ENCODE measurements at regions not wholly inside any gene's neighbourhood (a gene's known extent, or its start where the extent isn't known, plus 50 kb on each side); places are given as distances from the start of the nearest gene placed in this dataset.

DNA sequence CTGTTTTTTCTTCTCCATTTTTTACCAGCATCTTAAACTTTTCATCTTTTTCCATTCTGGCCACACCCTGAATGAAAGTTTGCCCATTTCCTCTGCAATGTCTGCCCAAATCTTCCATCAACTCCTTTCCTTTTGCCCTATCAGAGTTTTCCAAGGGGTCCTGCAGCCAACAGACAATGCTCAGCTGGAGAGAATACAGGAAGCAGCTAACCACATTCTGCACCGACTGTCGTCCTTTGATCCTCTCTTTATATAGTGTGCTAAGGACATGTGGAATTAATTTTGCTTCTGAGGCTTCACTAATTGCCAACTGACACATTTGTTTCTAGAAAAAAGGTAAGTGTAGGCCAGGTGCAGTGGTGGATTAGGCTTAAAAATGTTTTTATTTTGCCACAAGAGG is 50.5 kb upstream of the DLX2 start:
- DNase-seq: no peak

- DNase-seq: no peak
Observed at GRCh38 chr2:172153757-172154156, 51.1 kb upstream of the DLX2 start.

DNA sequence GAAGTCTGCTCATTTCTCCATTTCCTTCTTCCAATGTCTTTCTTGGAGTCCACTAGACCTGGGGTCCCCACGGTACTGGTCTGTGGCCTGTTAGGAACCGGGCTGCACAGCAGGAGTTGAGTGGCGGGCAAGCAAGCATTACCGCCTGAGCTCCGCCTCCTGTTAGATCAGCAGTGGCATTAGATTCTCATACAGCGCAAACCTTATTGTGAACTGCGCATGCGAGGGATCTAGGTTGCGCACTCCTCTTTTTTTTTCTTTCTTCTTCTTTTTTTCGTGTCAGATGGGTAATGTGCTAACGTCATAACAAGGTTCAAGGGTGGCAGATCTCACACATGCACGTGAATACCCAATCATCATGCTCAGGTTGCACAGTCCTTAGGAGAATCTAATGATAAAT is 53.1 kb upstream of the DLX2 start:
- no peak for DNase-seq

GRCh38 chr2:172160839-172161238 is 58.1 kb upstream of the DLX2 start:
- DNase-seq: no peak

DNA sequence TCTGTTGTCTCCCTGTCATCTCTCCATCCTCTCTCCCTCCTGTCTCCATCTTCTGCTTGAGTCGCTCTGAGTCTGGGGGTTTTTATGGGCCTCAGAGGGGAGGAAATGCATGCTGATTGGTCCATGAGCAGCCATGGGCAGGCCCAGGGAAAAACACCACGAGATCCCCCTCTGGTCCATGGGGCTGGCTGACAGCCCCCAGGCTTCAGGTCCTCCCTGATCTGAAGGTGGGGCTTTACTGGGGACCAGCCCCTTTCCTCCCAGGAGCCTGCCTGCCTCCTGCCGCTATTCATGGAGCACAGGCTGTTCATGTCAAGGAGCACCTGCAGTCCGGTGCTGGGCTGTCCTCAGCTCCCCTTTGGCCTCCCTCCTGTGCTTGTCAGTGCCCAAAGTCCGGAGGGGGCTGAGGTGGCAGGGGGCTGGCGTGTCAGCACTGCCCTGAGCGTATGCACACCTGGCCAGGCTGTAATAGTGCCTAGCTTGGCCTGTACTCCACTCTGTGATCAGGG is 59.6 kb upstream of the DLX2 start:
- DNase-seq: no peak

GRCh38 chr2:172162739-172163336 is 60.1 kb upstream of the DLX2 start:
- no peak for DNase-seq

DNA sequence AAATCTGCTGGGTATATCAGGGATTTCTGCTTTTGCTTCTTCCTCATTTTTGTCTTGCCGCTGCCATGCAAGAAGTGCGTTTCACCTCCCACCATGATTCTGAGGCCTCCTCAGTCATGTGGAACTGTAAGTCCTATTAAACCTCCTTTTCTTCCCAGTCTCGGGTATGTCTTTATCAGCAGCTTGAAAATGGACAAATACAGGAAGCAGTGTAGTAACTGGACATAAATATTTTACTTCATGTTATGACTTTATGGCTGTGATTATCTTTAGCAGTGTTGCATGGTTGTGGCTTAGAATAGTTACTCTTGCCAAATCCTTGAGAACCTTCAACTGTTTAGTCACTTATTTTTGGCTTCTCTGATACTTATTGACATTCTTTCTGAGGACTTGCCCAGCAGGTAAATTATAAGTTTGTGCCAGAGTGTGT is 66.2 kb upstream of the DLX2 start:
- no peak for DNase-seq

DNA sequence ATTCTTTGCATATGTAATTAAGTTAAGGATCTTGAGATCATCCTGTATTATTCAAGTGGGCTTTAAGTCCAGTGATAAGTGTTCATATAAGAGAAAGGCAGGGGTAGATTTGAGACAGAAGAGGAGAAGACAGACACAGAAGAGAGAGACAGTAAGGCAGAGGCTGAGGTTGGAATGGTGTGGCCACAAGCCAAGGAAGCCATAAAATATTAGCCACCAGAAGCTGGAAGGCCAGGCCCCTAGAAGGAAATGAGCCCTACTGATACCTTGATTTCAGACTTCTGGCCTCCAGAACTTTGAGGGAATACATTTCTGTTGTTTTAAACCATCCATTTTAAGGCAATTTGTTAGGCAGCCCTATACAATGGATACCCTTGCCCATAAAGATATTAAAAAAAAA is 66.9 kb upstream of the DLX2 start:
- DNase-seq: no peak

DNA sequence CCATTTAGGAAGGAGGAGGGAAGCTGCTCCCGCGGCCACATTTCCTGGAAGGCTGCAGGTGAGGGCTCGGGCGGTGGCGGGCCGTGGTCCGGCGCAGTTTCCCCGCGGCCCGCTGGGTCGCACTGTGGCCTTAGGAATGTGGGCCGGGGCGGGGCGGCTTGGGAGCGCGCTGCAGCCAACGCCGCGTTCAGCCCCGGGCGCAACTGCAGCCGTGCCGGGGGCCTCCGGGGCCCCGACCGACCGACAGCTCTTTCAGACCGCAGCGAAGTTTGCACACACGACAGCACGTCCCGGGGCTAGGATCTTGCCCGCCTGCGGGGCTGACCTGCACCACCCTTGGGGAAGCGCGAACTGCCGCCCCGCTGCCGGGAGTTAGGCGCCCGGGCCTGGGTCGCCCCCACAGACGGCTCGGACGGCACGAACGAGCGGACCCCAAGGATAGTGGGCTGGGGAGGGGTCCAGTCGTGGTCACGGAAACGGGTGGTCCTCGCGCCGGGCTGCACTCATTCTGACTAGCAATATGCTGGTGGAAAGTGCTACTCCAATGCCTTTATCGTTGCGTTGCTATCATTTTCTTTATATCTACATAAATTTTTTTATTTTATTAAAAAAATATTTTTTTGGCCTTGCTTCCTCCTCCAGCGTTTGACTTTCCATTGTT is 69.9 kb upstream of the DLX2 start:
- peak; percentile 60 for DNase-seq

- DNase-seq: no peak
Observed at GRCh38 chr2:172173174-172173706, 70.5 kb upstream of the DLX2 start.

GRCh38 chr2:172177581-172177980 is 74.9 kb upstream of the DLX2 start:
- no peak for DNase-seq

- DNase-seq: no peak
Observed at GRCh38 chr2:172177996-172178395, 75.3 kb upstream of the DLX2 start.

- DNase-seq: no peak
Observed at GRCh38 chr2:172179045-172179701, 76.5 kb upstream of the DLX2 start.

DNA sequence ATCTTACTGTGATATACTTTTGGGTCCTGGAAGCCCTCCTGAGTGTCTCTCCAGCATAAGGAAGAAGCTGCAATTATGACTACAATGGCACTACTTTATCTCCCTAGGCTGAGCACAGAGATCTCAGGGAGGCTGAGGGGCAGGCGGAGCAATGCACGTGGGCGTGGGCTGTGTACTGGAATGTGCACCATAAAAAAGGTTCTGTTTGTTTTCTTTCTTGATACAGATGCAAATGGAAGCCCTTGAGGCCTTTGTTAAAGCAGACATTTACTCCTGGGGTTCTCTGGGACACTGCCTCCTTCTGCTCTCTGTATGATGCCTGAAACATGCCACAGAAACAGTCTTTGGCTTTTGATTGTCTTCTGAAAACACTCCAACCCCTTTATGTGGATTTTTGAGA is 79.1 kb upstream of the DLX2 start:
- DNase-seq: no peak

DNA sequence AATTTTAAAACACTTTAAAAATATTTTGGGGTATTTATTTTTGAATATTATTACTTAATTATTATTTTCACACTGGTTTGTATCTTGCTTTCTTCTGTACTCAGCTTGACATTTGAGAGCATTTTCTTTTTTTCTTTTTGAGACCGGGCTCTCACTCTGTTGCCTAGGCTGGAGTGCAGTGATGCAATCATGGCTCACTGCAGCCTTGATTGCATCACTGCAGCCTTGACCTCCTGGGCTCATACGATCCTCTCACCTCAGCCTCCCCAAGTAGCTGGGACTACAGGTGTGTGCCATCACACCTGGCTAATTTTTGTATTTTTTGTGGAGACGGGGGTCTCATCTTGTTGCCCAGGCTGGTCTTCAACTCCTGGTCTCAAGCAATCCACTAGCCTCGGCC is 79.9 kb upstream of the DLX2 start:
- DNase-seq: no peak

DNA sequence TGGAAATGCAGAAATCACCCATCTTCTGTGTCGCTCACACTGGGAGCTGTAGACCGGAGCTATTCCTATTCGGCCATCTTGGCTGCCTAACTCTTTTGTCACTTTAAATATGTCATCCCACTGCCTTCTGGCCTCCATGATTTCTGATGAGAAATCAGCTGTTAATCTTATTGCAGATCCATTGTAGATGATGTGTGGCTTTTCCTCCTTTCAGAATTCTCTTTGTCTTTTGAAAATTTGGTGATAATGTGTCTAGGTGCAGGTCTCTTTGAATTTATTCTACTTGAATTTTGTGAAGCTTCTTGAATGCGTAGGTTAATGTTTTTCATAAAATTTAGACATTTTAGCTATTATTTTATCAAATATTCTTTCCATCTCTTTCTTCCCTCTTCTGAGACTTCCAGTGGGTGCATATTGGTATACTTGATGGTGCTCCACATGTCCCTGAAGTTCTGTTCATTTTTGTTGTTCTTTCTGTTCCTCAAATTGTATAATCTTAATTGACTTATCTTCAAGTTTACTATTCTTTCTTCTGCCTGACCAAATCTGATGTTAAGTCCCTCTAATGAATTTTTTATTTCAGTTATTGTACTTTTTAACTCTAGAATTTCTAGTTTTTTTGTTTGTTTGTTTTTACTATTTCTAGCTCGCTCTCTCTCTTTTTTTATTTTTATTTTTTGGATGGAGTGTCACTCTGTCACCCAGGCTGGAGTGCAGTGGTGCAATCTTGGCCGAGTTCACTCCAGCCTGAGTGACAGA is 90.8 kb upstream of the DLX2 start:
- DNase-seq: no peak

GRCh38 chr2:172195836-172196376 is 93.2 kb upstream of the DLX2 start:
- no peak for DNase-seq

DNA sequence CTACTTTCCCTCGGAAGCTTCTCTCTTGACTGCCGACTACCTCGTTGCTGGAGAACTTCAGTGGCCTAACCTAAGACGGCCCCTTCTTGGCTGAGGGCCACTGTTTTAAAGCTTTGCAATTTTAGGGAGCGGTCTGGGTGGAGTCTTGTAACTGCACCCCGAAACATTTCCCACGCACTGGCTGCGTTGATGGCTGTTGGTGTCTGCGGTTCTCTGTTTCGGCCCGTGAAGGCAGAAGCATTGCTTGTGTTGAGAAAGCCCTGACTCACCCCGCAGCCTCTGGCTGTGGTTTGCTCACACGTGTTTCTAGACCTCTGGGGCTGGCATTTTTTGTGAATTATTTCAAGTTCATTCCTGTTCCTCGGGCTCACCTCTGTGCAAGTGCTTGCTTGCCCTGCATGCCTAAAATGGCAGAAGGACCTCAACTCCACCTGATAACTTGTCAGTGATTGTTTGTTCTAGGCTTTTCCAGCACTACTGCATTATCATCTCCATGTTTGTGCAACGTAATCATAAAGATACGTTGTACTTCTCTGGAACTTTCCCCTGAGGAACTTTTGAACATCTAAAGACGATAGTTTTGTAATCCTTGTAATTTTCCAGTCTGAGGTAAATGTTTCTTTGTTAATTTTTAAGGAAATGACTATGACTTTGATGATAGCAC is 94.2 kb upstream of the DLX2 start:
- no peak for DNase-seq

DNA sequence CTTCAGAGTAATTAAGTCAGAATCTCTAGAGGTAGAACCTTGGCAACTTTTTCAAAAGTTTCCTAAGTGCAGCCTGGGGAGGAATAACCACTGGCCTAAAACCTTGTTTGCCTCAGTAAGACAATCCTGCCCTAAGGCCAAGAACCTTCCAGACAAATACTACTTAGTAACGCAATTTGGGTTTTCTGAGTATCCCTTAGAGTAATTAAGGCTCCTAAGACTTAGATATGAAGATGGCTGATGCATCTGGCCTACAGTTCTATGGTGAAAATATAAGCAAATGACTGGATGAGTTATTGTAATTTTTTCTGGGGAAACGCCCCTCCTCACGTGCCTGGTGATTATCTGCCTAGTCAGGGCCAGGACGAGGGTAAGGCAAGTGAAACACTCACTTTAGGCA is 95.7 kb upstream of the DLX2 start:
- no peak for DNase-seq

GRCh38 chr2:172198908-172199307 is 96.2 kb upstream of the DLX2 start:
- no peak for DNase-seq

DNA sequence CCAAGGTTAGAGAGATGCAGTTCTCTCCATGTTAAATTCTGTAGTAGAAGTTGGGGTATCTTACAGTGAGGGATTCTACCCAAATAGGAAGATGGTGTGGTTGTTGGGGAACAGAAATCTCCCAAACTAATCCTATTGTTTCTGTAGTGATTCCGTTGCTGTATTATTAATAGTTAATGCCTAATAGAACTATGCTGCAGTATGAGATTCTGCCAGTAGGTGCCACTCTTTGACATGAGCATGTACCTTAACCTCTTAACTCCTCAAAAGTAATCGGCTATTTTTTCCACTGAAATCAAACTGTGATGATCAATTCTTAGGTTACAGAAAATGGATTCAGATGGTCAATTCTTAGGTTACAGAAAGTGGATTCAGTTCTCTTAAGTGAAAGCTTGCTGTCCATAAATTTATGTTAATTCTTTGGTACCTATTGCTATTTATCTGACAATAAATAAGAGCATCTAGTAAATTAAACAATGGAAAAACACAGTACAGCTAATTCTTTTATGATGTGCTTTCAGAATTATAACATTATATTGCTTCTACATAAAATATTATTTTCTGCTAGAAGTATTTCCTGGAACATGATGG is 97.9 kb upstream of the DLX2 start:
- DNase-seq: peak; percentile 16

GRCh38 chr2:172204309-172204708 is 101.6 kb upstream of the DLX2 start:
- no peak for DNase-seq

Measured in activated gamma-delta T cell treated with Interleukin-2 at 50 U/mL for 16 hours (primary cell).